PFSK-1 (cell line): ENCODE measurements at regions not wholly inside any gene's neighbourhood (a gene's known extent, or its start where the extent isn't known, plus 50 kb on each side); places are given as distances from the start of the nearest gene placed in this dataset.
A peak's percentile ranks its signal among the peaks of the same experiment; 100 is the strongest.

Source experiments
- FOXP2 ChIP-seq: optimal IDR thresholded peaks from 2 replicates; pipeline ENCODE3; 2011; ENCODE audit warnings: borderline replicate concordance, control low read depth, inconsistent platforms; ENCODE audit not compliant: insufficient read depth; ENCODE audit errors: extremely low read length, extremely low read depth
- POLR2AphosphoS5 ChIP-seq: IDR thresholded peaks from 2 replicates; pipeline ENCODE4 v1.6.1; 2012; ENCODE audit warnings: low read depth, mild to moderate bottlenecking, control low read depth, low read length, moderate library complexity
- SIN3A ChIP-seq: IDR thresholded peaks from 2 replicates; pipeline ENCODE4 v1.6.1; 2012; ENCODE audit warnings: mild to moderate bottlenecking, low read length, moderate library complexity, borderline replicate concordance; ENCODE audit not compliant: insufficient read depth
- TAF1 ChIP-seq: IDR thresholded peaks from 2 replicates; pipeline ENCODE4 v1.6.1; 2012; ENCODE audit warnings: low read length, control low read depth, borderline replicate concordance; ENCODE audit not compliant: insufficient read depth
- TF ChIP-seq, protein P1 (sequence below), 2 experiments: IDR thresholded peaks; 2 replicates each; pipeline versions ENCODE4 v1.6.1 to v1.8.0; 2011 to 2012; ENCODE audit warnings: low read depth in 2 of 2, low read length in 2 of 2, control low read depth in 1 of 2, inconsistent platforms in 1 of 2, mild to moderate bottlenecking in 1 of 2, moderate library complexity in 1 of 2; ENCODE audit not compliant: insufficient read depth in 1 of 2

DNA sequence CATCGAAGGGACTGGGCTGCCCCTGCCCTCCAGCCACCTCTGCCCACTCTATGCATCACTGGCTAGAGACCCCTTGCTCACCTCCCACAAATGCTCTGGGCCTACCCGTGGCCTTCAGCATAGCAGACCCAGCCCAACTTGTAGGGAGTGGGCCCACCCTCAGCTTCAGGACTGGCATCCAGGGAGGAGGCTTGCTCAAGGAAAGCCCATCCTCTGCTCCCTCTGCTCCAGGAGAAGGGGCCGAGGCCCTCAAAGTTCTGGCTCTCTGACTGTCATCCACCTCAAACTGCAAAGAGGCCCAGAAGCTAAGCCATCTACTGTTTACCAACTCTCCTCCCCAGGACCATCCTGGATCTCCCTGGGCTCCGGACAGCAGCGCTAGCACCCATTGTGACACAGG, 84.5 kb downstream of the C5orf15 start:
- TF ChIP-seq TAF1: no peak
- no peak for TF ChIP-seq FOXP2
- TF ChIP-seq SIN3A: no peak
- TF ChIP-seq, protein P1, sequence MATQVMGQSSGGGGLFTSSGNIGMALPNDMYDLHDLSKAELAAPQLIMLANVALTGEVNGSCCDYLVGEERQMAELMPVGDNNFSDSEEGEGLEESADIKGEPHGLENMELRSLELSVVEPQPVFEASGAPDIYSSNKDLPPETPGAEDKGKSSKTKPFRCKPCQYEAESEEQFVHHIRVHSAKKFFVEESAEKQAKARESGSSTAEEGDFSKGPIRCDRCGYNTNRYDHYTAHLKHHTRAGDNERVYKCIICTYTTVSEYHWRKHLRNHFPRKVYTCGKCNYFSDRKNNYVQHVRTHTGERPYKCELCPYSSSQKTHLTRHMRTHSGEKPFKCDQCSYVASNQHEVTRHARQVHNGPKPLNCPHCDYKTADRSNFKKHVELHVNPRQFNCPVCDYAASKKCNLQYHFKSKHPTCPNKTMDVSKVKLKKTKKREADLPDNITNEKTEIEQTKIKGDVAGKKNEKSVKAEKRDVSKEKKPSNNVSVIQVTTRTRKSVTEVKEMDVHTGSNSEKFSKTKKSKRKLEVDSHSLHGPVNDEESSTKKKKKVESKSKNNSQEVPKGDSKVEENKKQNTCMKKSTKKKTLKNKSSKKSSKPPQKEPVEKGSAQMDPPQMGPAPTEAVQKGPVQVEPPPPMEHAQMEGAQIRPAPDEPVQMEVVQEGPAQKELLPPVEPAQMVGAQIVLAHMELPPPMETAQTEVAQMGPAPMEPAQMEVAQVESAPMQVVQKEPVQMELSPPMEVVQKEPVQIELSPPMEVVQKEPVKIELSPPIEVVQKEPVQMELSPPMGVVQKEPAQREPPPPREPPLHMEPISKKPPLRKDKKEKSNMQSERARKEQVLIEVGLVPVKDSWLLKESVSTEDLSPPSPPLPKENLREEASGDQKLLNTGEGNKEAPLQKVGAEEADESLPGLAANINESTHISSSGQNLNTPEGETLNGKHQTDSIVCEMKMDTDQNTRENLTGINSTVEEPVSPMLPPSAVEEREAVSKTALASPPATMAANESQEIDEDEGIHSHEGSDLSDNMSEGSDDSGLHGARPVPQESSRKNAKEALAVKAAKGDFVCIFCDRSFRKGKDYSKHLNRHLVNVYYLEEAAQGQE (IDR thresholded peaks at IDR 0.05; ENCODE audit: insufficient read depth in 1 of 2, low read depth in 2 of 2, low read length in 2 of 2): no peak
- TF ChIP-seq POLR2AphosphoS5: no peak

DNA sequence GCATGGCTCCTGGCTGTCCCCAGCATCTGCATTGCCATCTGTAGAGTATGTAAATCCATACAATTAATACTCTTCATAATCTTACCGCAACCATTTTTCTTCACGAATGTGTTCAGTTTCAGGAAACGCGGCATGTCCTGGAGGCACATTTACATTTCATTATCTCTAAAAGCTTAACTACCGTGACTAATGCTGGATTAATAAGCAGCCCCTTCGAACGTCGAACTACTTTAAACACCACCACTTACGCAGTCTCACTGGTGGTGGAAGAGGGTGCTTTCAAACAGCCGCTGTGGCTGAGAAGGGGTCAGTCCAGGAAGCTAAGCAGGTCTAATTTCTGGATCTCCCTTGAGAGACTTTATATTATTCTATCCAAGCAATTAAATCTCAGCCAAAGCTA, 85.6 kb downstream of the C5orf15 start:
- TF ChIP-seq TAF1 (no peak), FOXP2 (no peak), POLR2AphosphoS5 (no peak), SIN3A (no peak)
- TF ChIP-seq, protein P1 (IDR thresholded peaks at IDR 0.05; ENCODE audit: insufficient read depth in 1 of 2, low read depth in 2 of 2, low read length in 2 of 2): no peak

DNA sequence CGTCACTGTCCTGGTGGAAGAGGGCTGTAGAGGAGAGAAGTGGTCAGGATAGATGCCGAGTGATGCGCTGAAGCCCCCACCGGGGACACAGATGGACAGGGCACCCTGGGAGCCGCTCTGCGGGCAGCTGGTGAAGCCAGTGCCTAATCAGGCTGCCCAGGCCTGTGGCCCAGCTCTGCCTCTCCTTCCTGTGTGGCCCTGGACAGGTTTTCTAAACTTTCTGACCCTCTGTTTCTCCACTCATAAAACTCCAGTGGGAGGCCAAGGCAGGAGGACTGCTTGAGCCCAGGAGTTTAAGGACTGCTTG, 86.1 kb downstream of the C5orf15 start:
- TF ChIP-seq TAF1 (no peak), POLR2AphosphoS5 (no peak), SIN3A (no peak), FOXP2 (no peak)
- TF ChIP-seq, protein P1 (IDR thresholded peaks at IDR 0.05; ENCODE audit: insufficient read depth in 1 of 2, low read depth in 2 of 2, low read length in 2 of 2): no peak

DNA sequence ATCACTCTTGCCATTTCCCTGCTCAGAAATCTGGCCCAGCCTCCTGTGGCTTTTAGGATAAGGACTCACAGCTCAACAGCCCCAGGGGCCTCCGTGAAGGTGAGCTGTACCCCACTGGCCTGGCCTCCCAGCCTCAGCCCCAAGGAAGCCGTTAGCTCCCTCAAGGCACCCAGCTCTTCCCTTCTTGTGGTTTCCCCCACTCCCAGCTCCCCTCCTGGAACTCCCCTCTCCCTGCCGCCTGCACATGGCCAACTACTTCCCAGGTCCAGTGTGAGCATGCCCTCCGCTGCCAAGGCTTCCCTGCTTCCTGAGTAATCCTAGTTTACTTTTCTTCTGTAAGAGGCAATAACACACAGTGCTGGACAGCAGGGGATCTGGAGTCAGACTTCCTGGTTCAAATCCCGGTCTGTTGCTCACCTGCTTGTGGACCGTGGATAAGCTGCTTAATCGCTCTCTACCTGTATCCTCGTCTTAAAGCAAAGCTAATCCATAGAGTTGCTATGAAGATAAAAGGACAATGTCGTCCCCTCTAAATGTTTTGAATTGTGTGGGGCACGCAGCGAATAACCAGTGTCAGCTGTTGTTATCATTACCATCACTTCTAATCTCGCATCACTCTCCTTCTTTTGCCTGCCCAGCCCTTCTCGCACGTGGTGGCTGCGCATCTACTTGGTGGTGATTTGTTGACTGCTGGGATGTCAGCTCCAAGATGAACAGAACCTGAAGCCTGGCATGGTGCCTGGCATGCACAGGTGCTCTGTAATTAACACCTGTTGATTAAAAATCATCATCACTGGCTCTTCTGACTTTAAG, 86.6 kb downstream of the C5orf15 start:
- TF ChIP-seq, protein P1 (IDR thresholded peaks at IDR 0.05; ENCODE audit: insufficient read depth in 1 of 2, low read depth in 2 of 2, low read length in 2 of 2): peak in 1 of 2 experiments; percentile 60; a peak in 1 of 4 replicates
- TF ChIP-seq FOXP2: no peak

DNA sequence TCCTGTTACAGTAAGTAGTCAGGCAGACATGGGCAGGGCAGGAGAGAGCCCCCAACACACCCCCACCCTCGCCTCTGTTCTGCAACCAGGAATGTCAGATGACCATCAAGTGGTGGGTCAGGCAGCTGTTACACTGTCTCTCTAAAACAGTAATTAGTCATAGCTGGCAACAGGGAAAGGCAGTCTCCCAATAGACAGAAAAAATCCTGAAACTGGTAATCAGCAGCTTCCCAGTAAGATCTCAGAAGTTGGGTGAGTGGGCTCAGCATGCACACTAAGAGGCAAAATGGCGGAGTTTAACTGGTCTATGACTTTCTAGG, 90.2 kb downstream of the C5orf15 start:
- TF ChIP-seq SIN3A (no peak), FOXP2 (no peak), TAF1 (no peak), POLR2AphosphoS5 (no peak)
- TF ChIP-seq, protein P1 (IDR thresholded peaks at IDR 0.05; ENCODE audit: insufficient read depth in 1 of 2, low read depth in 2 of 2, low read length in 2 of 2): no peak
